ENCODE measurements at regions not wholly inside any gene's neighbourhood (a gene's known extent, or its start where the extent isn't known, plus 50 kb on each side); places are given as distances from the start of the nearest gene placed in this dataset.
"Not testable (repeated sequence)": the region's sequence is repeated elsewhere in the genome, so short reads cannot be mapped to it uniquely, and the experiment has no call there.

- no peak for DNase-seq
Observed at GRCh38 chrX:140064993-140065392, 99.7 kb upstream of the CXorf66 start.

DNA sequence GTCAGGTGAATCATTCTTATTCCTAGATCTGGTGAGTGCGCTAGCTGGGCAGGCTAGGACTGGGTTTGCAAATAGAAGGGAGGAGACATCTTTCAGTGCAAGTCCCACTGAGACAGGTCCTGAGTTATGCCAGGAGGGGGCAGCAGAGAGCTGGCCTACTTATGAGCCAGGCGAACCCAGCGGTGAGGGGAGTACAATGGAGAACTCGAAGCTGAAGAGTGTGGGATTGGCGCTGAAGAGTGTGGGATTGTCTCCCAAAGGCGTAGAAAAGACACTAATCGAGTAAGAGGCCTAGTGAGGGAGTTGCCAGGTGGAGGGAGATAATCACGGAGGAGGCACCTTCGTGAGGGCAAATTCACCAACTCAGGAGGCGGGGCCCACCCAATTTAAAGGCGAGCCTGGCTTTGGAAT, 91.7 kb upstream of the CXorf66 start:
- DNase-seq, result peak; percentile 79 to 87 (median 82)

DNA sequence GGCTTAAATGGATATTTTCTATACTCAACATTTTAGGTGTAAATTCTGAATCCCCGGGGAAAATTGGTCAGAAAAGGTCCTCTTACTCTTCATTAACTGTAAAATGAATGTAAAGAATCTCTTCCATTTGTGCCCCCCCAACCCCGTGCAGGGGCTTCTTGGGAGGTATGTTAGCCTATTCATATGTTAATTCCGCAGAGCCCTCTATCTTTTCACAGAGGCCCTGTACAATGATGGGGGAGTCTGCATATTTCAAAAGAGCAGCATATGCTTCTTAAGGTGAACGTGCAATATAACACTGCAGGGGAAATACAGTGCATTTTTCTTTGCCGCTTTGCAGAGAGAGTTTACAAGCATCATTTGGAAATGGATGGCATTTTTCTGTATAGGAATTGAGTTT, 88.5 kb upstream of the CXorf66 start:
- DNase-seq, result no peak

DNA sequence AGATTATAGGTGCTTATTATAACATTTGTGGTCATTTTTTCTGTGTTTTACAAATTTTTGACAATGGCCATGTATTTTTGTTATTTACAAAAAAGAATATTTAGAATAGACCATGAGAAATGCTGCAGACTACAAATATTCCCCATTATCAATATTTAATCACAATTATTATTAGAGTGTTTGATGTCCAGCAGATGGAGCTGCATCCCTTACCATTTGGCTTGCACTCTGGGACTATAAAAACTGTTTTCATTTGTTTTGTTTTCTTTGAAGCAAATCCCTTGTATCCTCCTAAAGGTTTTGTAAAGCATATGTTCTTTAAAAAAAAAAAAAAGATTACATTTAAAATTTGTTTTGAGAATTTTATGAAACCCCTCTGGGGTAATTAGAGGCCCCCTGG, 85.6 kb upstream of the CXorf66 start:
- peak in 3 of 4 experiments; percentile 4 to 17 (median 14) for DNase-seq

DNA sequence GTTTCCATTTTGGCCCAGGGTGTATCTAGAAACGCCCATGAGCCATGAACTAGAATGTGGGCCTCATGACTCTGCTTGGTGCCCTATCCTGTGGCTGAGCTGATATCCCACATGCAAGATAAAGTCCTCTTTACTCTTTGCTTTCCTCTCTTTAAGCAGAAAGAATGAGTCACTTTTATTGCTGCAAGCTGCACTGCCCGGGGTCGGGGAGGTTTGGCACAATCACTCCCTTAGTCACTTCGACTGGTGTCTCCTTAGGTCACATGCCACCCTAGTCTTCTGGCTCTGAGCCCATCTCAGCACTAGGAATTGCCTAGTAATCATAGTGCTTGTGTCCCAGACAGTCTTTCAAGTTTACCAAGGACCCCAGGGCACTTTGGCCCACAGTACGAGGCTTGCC, 75.1 kb upstream of the CXorf66 start:
- peak in 2 of 4 experiments; percentile 3 to 5 for DNase-seq

DNA sequence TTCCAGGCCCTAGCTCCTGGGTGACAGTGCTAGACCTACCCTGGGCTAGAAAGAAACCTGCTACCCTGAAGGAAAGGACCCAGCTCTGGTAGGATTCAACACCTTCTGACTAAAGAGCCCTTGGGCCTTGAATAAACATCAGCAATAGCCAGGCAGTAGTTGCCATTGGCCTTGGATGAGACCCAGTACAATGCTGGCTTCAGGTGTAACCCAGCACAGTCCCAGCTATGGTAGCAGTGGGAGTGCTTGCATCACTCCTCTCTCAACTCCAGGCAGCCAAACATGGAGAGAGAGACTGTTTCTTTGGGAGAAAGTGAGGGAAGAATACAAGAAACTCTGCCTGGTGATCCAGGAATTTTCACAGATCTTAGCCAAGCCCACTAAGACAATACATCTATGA, 73.5 kb upstream of the CXorf66 start:
- no peak for DNase-seq

- peak in 2 of 4 experiments; percentile 3 to 10 for DNase-seq
Observed at GRCh38 chrX:140034916-140035315, 69.6 kb upstream of the CXorf66 start.

GRCh38 chrX:140022482-140022881, 57.2 kb upstream of the CXorf66 start:
- no peak for DNase-seq

DNA sequence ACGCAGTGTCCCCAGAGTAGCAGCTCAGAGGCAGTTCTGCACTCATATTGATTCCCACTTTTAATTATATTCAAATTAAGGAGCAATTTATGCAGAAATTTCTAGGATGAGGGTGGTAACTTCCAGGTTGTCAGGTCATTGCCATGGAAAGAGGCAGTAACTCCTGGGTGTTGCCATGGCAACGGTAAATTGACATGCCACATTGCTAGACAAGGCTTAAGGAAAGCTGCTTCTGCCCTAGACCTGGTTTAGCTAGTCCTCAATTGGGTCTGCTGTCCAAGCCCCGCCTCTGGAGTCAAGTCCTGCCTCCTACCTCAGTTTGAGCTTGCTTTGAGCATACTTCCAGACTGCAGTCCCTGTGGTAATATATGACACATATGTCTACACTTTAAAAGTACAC, 53.8 kb upstream of the CXorf66 start:
- not testable (repeated sequence) for DNase-seq
